ENCODE measurements at regions not wholly inside any gene's neighbourhood (a gene's known extent, or its start where the extent isn't known, plus 50 kb on each side); places are given as distances from the start of the nearest gene placed in this dataset.

DNA sequence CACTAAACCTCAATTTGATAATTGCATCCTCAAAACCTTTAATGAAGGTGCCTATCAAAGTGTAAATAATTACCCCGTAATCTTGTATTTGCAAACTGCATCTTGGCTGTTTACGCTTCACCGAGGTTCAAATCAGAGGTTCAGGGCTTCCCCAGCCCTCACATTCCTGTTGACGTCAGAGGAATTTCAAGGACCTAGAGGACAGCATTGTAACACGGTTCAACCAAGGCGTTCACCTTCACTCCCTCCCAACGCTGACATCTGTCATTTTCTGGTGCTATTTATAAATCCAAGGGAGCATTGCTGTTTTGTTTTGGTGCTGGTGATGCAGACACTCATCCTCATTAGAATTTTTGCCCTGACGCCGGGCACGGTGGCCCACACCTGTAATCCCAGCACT lies 691.6 kb upstream of the RBFOX1 start:
- H3K27me3 ChIP-seq (ENCODE audit: control insufficient read depth in 2 of 2, insufficient read depth in 2 of 2, low read length in 2 of 2), result no peaks in the 10 kb centered on the region
- H3K9me1 ChIP-seq (replicated peaks; ENCODE audit: control insufficient read depth, extremely low read depth, insufficient read depth, low read length), result no peaks in the 10 kb centered on the region
- no peaks in the 10 kb centered on the region for H4K20me1 ChIP-seq (replicated peaks; ENCODE audit: control insufficient read depth, extremely low read depth, insufficient read depth, low read length)
- intact Hi-C loops (cut with micrococcal nuclease), result no loop called here
- no peak overlapping the region for H3K9ac ChIP-seq (replicated peaks; ENCODE audit: extremely low read depth, insufficient read depth, low read length)
- TF ChIP-seq CTCF (IDR thresholded peaks at IDR 0.05; ENCODE audit: extremely low read depth in 1 of 2, insufficient read depth in 1 of 2, low read depth in 1 of 2, low read length in 2 of 2) (no peak), EZH2 (IDR thresholded peaks at IDR 0.05; ENCODE audit: borderline replicate concordance, low read depth, low read length, severe bottlenecking) (no peak), POLR2A (IDR thresholded peaks at IDR 0.05; ENCODE audit: low read depth, low read length) (no peak), POLR2AphosphoS5 (IDR thresholded peaks at IDR 0.05; ENCODE audit: insufficient read depth, low read depth, low read length) (no peak), MYC (IDR thresholded peaks at IDR 0.05; ENCODE audit: low read depth, low read length) (no peak), GATA2 (IDR thresholded peaks at IDR 0.05; ENCODE audit: insufficient read depth, insufficient read length, low read depth, low read length) (no peak), FOS (IDR thresholded peaks at IDR 0.05; ENCODE audit: borderline replicate concordance, insufficient read depth, low read length) (no peak), JUN (IDR thresholded peaks at IDR 0.05; ENCODE audit: borderline replicate concordance, insufficient read depth, insufficient read length, low read depth) (no peak)
- TF ChIP-seq, protein P1, sequence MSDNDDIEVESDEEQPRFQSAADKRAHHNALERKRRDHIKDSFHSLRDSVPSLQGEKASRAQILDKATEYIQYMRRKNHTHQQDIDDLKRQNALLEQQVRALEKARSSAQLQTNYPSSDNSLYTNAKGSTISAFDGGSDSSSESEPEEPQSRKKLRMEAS (IDR thresholded peaks at IDR 0.05; ENCODE audit: insufficient read depth, insufficient read length), result no peak
- no peaks in the 10 kb centered on the region for H3K79me2 ChIP-seq (ENCODE audit: control insufficient read depth, insufficient read depth, low read length)
- ChIA-PET CTCF (no interaction called here), POLR2A (no interaction called here)
- no peaks in the 10 kb centered on the region for H3K4me1 ChIP-seq (ENCODE audit: control insufficient read depth, extremely low read depth, insufficient read depth, low read length)
- no peaks in the 10 kb centered on the region for H3K36me3 ChIP-seq (ENCODE audit: control insufficient read depth in 2 of 2, extremely low read depth in 1 of 2, insufficient read depth in 2 of 2, low read length in 2 of 2)
- no peak overlapping the region for H2AFZ ChIP-seq (ENCODE audit: low read depth, low read length)
- H3K4me2 ChIP-seq (ENCODE audit: insufficient read depth, low read length), result no peak overlapping the region
- FAIRE-seq (no peak), DNase-seq (ENCODE audit: low read depth, low spot score) (no peak)
- BruUV-seq (replicated peaks), result no TSS peak
- no peaks in the 10 kb centered on the region for H3K9me3 ChIP-seq (replicated peaks; ENCODE audit: control insufficient read depth, insufficient read depth, low read length)
- H3K4me3 ChIP-seq (replicated peaks in 1 of 3; ENCODE audit: insufficient read depth in 1 of 3, low read depth in 1 of 3, low read length in 3 of 3), result no peak overlapping the region
- dilution Hi-C loops (cut with MboI; ENCODE audit: extremely low pct_ligation_motif_present, low sequenced_read_pairs), result no loop called here
- H3K27ac ChIP-seq (ENCODE audit: insufficient read depth, low read depth, low read length), result no peak overlapping the region
